ENCODE measurements at regions not wholly inside any gene's neighbourhood (a gene's known extent, or its start where the extent isn't known, plus 50 kb on each side); places are given as distances from the start of the nearest gene placed in this dataset.

GRCh38 chr1:147840909-147841308, 61.7 kb upstream of the GJA8 start:
- TF ChIP-seq ELF4 (IDR thresholded peaks at IDR 0.05) (no peak), NFRKB (IDR thresholded peaks at IDR 0.05) (no peak), TARDBP (IDR thresholded peaks at IDR 0.05) (no peak), HDGF (IDR thresholded peaks at IDR 0.05; ENCODE audit: borderline replicate concordance) (no peak), L3MBTL2 (conservative IDR thresholded peaks at IDR 0.05) (no peak), FOXM1 (IDR thresholded peaks at IDR 0.05; ENCODE audit: borderline replicate concordance) (no peak), BHLHE40 (IDR thresholded peaks at IDR 0.05; ENCODE audit: borderline replicate concordance) (no peak), ZNF384 (IDR thresholded peaks at IDR 0.05) (no peak), CTBP1 (IDR thresholded peaks at IDR 0.05; ENCODE audit: borderline replicate concordance) (no peak), SP1 (IDR thresholded peaks at IDR 0.05) (no peak), ARNT (IDR thresholded peaks at IDR 0.05) (no peak), FOXK2 (IDR thresholded peaks at IDR 0.05) (no peak), LEF1 (IDR thresholded peaks at IDR 0.05; ENCODE audit: borderline replicate concordance) (no peak), SUZ12 (IDR thresholded peaks at IDR 0.05) (no peak), FOXA1 (IDR thresholded peaks at IDR 0.05) (no peak), PKNOX1 (IDR thresholded peaks at IDR 0.05) (no peak)
- CTCF ChIA-PET, result interaction anchor here (0.6 kb wide), 1 partner anchor 24 kb away, joined by 3 read pairs; no protein-coding TSS in a partner anchor
- POLR2A ChIA-PET, result no interaction called here
- DNase-seq (ENCODE audit: extremely low spot score), result peak; percentile 67

- CTCF ChIA-PET, result no interaction called here
- TF ChIP-seq ELF4 (IDR thresholded peaks at IDR 0.05) (no peak), SP1 (IDR thresholded peaks at IDR 0.05) (no peak), L3MBTL2 (conservative IDR thresholded peaks at IDR 0.05) (no peak), ZNF384 (IDR thresholded peaks at IDR 0.05) (no peak), NFRKB (IDR thresholded peaks at IDR 0.05) (no peak), TARDBP (IDR thresholded peaks at IDR 0.05) (no peak), FOXK2 (IDR thresholded peaks at IDR 0.05) (no peak), BHLHE40 (IDR thresholded peaks at IDR 0.05; ENCODE audit: borderline replicate concordance) (no peak), ARNT (IDR thresholded peaks at IDR 0.05) (no peak), PKNOX1 (IDR thresholded peaks at IDR 0.05) (no peak), SUZ12 (IDR thresholded peaks at IDR 0.05) (no peak), CTBP1 (IDR thresholded peaks at IDR 0.05; ENCODE audit: borderline replicate concordance) (no peak), FOXM1 (IDR thresholded peaks at IDR 0.05; ENCODE audit: borderline replicate concordance) (no peak), FOXA1 (IDR thresholded peaks at IDR 0.05) (no peak), HDGF (IDR thresholded peaks at IDR 0.05; ENCODE audit: borderline replicate concordance) (no peak), LEF1 (IDR thresholded peaks at IDR 0.05; ENCODE audit: borderline replicate concordance) (no peak)
- no peak for DNase-seq (ENCODE audit: extremely low spot score)
- POLR2A ChIA-PET, result no interaction called here
These were observed 60.0 kb upstream of the GJA8 start for GRCh38 chr1:147842578-147842977.

- ChIA-PET CTCF (no interaction called here), POLR2A (no interaction called here)
- no peak for DNase-seq (ENCODE audit: extremely low spot score)
- TF ChIP-seq ELF4 (IDR thresholded peaks at IDR 0.05), result no peak
- no peak for TF ChIP-seq L3MBTL2 (conservative IDR thresholded peaks at IDR 0.05)
- TF ChIP-seq TARDBP (IDR thresholded peaks at IDR 0.05), result no peak
- TF ChIP-seq CTBP1 (IDR thresholded peaks at IDR 0.05; ENCODE audit: borderline replicate concordance), result no peak
- no peak for TF ChIP-seq BHLHE40 (IDR thresholded peaks at IDR 0.05; ENCODE audit: borderline replicate concordance)
- TF ChIP-seq FOXM1 (IDR thresholded peaks at IDR 0.05; ENCODE audit: borderline replicate concordance), result no peak
- no peak for TF ChIP-seq NFRKB (IDR thresholded peaks at IDR 0.05)
- TF ChIP-seq FOXK2 (IDR thresholded peaks at IDR 0.05), result no peak
- no peak for TF ChIP-seq LEF1 (IDR thresholded peaks at IDR 0.05; ENCODE audit: borderline replicate concordance)
These were observed 59.1 kb upstream of the GJA8 start for GRCh38 chr1:147843486-147843885.

- ChIA-PET CTCF (no interaction called here), POLR2A (no interaction called here)
- TF ChIP-seq NFRKB (IDR thresholded peaks at IDR 0.05) (no peak), ZNF384 (IDR thresholded peaks at IDR 0.05) (no peak), LEF1 (IDR thresholded peaks at IDR 0.05; ENCODE audit: borderline replicate concordance) (no peak), ELF4 (IDR thresholded peaks at IDR 0.05) (no peak), FOXA1 (IDR thresholded peaks at IDR 0.05) (no peak), L3MBTL2 (conservative IDR thresholded peaks at IDR 0.05) (no peak), PKNOX1 (IDR thresholded peaks at IDR 0.05) (no peak), FOXK2 (IDR thresholded peaks at IDR 0.05) (no peak), BHLHE40 (IDR thresholded peaks at IDR 0.05; ENCODE audit: borderline replicate concordance) (no peak)
- DNase-seq (ENCODE audit: extremely low spot score), result no peak
These were observed 54.8 kb upstream of the GJA8 start for GRCh38 chr1:147847831-147848230.

GRCh38 chr1:147849098-147849895, 53.3 kb upstream of the GJA8 start:
- DNase-seq (ENCODE audit: extremely low spot score), result no peak
- no peak for TF ChIP-seq ARNT (IDR thresholded peaks at IDR 0.05)
- no peak for TF ChIP-seq TARDBP (IDR thresholded peaks at IDR 0.05)
- no peak for TF ChIP-seq CTBP1 (IDR thresholded peaks at IDR 0.05; ENCODE audit: borderline replicate concordance)
- POLR2A ChIA-PET, result no interaction called here
- CTCF ChIA-PET, result interaction anchor here (1.0 kb wide), 1 partner anchor 44 kb away, joined by 3 read pairs; no protein-coding TSS in a partner anchor

- no peak for DNase-seq (ENCODE audit: extremely low spot score)
- TF ChIP-seq ELF4 (IDR thresholded peaks at IDR 0.05) (no peak), L3MBTL2 (conservative IDR thresholded peaks at IDR 0.05) (no peak), FOXM1 (IDR thresholded peaks at IDR 0.05; ENCODE audit: borderline replicate concordance) (no peak), NFRKB (IDR thresholded peaks at IDR 0.05) (no peak), ARNT (IDR thresholded peaks at IDR 0.05) (no peak), SP1 (IDR thresholded peaks at IDR 0.05) (no peak), SUZ12 (IDR thresholded peaks at IDR 0.05) (no peak), FOXK2 (IDR thresholded peaks at IDR 0.05) (no peak), CTBP1 (IDR thresholded peaks at IDR 0.05; ENCODE audit: borderline replicate concordance) (no peak), ZNF384 (IDR thresholded peaks at IDR 0.05) (no peak), TARDBP (IDR thresholded peaks at IDR 0.05) (no peak), PKNOX1 (IDR thresholded peaks at IDR 0.05) (no peak), BHLHE40 (IDR thresholded peaks at IDR 0.05; ENCODE audit: borderline replicate concordance) (no peak), HDGF (IDR thresholded peaks at IDR 0.05; ENCODE audit: borderline replicate concordance) (no peak), LEF1 (IDR thresholded peaks at IDR 0.05; ENCODE audit: borderline replicate concordance) (no peak), FOXA1 (IDR thresholded peaks at IDR 0.05) (no peak)
- ChIA-PET POLR2A (no interaction called here), CTCF (interaction anchor here (0.7 kb wide), 1 partner anchor 27 kb away, joined by 3 read pairs; no protein-coding TSS in a partner anchor)
These were observed 51.9 kb upstream of the GJA8 start for GRCh38 chr1:147850737-147851136.
